K562 (cell line): ENCODE measurements at regions not wholly inside any gene's neighbourhood (a gene's known extent, or its start where the extent isn't known, plus 50 kb on each side); places are given as distances from the start of the nearest gene placed in this dataset.

Experiments used
- ARID1B ChIP-seq: fragments of 450-650 bp; IDR thresholded peaks from 2 replicates; pipeline ENCODE4 v1.6.1; 2016; ENCODE audit warnings: antibody characterized with exemption, mild to moderate bottlenecking, inconsistent platforms
- FOXA3 ChIP-seq, 2 experiments: fragments of 450-650 bp in 1 of 2; sonication (generic) in 1 of 2; formaldehyde crosslinking; IDR thresholded peaks in 1 of 2; conservative IDR thresholded peaks in 1 of 2; 2 replicates each; pipeline versions ENCODE4 v1.4.0 to v1.8.0; 2020 to 2022; ENCODE audit warnings: mild to moderate bottlenecking in 2 of 2, missing genetic modification reagents in 1 of 2
- HMBOX1 ChIP-seq: sonication (generic); IDR thresholded peaks from 2 replicates; pipeline ENCODE4 v1.6.1; 2016
- RERE ChIP-seq: sonication (generic); formaldehyde crosslinking; IDR thresholded peaks from 2 replicates; pipeline ENCODE4 v1.8.0; 2023; ENCODE audit warnings: missing genetic modification reagents, mild to moderate bottlenecking, borderline replicate concordance
- STAG1 ChIP-seq: sonication (generic); formaldehyde crosslinking; IDR thresholded peaks from 2 replicates; pipeline ENCODE4 v1.5.0; 2020; ENCODE audit warnings: missing genetic modification reagents, borderline replicate concordance
- TSC22D4 ChIP-seq: fragments of 450-650 bp; IDR thresholded peaks from 2 replicates; pipeline ENCODE4 v1.6.1; 2016; ENCODE audit warnings: missing genetic modification characterization, missing biosample characterization, control low read depth
- U2AF2 ChIP-seq: fragments of 200-400 bp; formaldehyde crosslinking; optimal IDR thresholded peaks from 2 replicates; pipeline ENCODE3; 2017; ENCODE audit warnings: low read depth, mild to moderate bottlenecking, low read length
- ZNF445 ChIP-seq: fragments of 250-450 bp; sonication (Bioruptor Pico); IDR thresholded peaks from 2 replicates; pipeline ENCODE4 v1.4.0; 2020; ENCODE audit warnings: low read depth, mild to moderate bottlenecking, moderate library complexity
- TF ChIP-seq, protein P1 (sequence below): sonication (generic); formaldehyde crosslinking; IDR thresholded peaks from 2 replicates; pipeline ENCODE4 v1.8.1; 2023; ENCODE audit warnings: missing genetic modification reagents, mild to moderate bottlenecking, borderline replicate concordance
- TF ChIP-seq, protein P2 (sequence below): fragments of 250-450 bp; sonication (Bioruptor Pico); IDR thresholded peaks from 2 replicates; pipeline ENCODE4 v1.9.0; 2021; ENCODE audit warnings: mild to moderate bottlenecking

- TF ChIP-seq ZNF445 (no peak), ARID1B (peak; percentile 91), FOXA3 (CRISPR knock-in tag; conservative IDR thresholded peaks at IDR 0.05 in 1 of 2, IDR thresholded peaks at IDR 0.05 in 1 of 2) (no peak), STAG1 (CRISPR knock-in tag) (no peak), RERE (CRISPR knock-in tag) (no peak), U2AF2 (no peak), HMBOX1 (no peak), TSC22D4 (tag) (no peak)
- TF ChIP-seq, protein P1, sequence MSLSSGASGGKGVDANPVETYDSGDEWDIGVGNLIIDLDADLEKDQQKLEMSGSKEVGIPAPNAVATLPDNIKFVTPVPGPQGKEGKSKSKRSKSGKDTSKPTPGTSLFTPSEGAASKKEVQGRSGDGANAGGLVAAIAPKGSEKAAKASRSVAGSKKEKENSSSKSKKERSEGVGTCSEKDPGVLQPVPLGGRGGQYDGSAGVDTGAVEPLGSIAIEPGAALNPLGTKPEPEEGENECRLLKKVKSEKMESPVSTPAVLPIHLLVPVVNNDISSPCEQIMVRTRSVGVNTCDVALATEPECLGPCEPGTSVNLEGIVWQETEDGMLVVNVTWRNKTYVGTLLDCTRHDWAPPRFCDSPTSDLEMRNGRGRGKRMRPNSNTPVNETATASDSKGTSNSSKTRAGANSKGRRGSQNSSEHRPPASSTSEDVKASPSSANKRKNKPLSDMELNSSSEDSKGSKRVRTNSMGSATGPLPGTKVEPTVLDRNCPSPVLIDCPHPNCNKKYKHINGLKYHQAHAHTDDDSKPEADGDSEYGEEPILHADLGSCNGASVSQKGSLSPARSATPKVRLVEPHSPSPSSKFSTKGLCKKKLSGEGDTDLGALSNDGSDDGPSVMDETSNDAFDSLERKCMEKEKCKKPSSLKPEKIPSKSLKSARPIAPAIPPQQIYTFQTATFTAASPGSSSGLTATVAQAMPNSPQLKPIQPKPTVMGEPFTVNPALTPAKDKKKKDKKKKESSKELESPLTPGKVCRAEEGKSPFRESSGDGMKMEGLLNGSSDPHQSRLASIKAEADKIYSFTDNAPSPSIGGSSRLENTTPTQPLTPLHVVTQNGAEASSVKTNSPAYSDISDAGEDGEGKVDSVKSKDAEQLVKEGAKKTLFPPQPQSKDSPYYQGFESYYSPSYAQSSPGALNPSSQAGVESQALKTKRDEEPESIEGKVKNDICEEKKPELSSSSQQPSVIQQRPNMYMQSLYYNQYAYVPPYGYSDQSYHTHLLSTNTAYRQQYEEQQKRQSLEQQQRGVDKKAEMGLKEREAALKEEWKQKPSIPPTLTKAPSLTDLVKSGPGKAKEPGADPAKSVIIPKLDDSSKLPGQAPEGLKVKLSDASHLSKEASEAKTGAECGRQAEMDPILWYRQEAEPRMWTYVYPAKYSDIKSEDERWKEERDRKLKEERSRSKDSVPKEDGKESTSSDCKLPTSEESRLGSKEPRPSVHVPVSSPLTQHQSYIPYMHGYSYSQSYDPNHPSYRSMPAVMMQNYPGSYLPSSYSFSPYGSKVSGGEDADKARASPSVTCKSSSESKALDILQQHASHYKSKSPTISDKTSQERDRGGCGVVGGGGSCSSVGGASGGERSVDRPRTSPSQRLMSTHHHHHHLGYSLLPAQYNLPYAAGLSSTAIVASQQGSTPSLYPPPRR (CRISPR knock-in tag): no peak
- TF ChIP-seq, protein P2, sequence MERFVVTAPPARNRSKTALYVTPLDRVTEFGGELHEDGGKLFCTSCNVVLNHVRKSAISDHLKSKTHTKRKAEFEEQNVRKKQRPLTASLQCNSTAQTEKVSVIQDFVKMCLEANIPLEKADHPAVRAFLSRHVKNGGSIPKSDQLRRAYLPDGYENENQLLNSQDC (CRISPR knock-in tag): no peak
These were observed 82.6 kb downstream of the FAM76B start (continued) for GRCh38 chr11:95706974-95707387.
